GM18870 (cell line): ENCODE measurements at regions not wholly inside any gene's neighbourhood (a gene's known extent, or its start where the extent isn't known, plus 50 kb on each side); places are given as distances from the start of the nearest gene placed in this dataset.
"Not testable (repeated sequence)": the region's sequence is repeated elsewhere in the genome, so short reads cannot be mapped to it uniquely, and the experiment has no call there.

ENCODE experiments used
- ATAC-seq: cut with Tn5 transposase; IDR thresholded peaks from one replicate; pipeline ENCODE4 v1.9.1; 2021; ENCODE audit warnings: moderate library complexity; ENCODE audit not compliant: unreplicated experiment

DNA sequence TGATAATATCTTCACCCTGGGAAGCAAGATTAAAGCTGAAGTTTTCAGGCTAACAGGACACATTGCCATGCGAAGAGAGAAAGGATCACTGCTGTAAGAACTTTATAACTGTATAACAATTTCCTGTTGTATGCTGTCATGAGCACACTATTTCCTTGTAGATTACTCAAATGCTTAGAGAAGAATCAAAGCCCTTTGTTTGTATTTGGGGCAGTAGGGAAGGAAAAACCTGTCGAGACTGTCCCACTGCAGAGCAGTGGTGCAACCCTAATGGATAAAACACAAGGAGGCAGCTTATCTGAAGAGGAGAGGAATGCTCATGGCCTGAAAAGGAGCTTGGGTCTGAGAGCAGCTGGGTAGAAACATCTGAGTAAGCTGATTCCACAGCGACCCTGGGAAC, 327.7 kb upstream of the NPSR1 start:
- no peak for ATAC-seq

DNA sequence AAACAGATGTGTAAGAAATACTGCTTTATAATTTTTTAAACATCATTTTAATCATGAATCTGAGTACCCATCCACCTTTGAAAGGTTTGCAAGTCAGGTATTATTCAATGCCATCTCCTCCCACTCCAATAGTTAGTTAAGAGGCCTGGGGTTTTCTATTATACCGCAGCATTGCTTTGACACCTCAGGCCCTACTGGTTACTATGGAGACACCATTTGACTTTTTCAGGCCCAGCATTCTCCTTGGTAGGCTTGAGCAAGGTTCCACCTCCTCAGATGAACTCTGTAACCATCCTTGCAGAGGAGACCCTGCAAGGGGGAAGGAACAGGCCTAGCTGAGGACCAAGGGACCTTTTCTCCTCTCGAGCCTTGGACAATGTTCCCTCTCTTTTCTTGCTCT, 326.9 kb upstream of the NPSR1 start:
- no peak for ATAC-seq

DNA sequence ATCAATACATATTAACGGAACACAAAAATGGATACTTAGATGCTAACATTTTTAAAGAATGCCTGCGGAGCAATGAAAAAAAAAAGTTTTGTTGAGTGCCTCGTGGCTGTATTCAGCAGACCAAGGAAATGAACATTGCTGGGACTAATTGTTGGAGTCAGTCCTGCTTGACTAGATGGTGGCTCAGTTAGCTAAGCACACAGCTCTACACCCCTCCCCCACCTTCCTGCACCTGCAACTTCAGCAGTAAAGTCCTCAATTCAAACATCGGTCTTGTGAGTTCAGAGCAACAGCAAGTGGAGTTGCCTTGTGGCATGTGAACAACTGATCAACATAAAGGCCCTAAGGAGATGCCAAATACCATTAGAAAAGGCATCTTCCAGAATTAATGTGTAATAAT, 326.0 kb upstream of the NPSR1 start:
- no peak for ATAC-seq

DNA sequence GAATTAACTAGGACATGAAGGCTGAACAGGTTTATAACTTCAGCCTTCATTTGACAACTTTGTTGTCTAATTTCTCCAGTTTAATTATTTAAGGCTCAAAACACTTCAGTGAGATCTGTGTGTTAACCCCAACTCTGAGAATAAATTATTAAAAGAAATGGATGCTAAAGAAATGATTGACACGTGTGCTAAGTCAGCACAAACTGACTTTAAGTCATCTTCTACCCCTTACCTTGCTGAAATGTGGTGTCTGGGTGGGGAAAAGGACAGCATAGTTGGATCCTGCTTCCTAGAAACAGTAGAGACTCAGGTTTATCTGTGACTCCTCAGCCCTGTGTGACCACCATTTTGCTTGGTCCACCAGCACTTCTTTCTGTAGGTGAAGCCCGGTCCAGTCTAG, 324.8 kb upstream of the NPSR1 start:
- no peak for ATAC-seq

DNA sequence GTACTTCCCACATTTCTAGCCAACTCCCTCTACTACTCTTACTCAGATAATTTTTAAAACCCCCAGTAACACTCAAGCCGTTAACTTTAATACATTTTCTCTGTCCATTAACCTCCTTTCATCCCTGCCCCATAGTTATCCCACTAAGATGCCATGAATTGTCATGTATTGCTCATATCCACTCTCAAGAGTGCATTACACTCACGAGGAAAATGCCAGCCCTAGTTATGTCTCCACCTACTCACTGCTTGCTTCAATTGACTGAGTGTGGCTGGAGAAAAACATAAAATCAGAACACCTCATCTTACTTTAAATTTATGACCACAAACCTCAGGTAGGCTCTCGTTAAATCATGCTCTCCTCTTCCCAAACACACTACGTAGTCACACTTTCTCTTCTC, 324.1 kb upstream of the NPSR1 start:
- no peak for ATAC-seq

DNA sequence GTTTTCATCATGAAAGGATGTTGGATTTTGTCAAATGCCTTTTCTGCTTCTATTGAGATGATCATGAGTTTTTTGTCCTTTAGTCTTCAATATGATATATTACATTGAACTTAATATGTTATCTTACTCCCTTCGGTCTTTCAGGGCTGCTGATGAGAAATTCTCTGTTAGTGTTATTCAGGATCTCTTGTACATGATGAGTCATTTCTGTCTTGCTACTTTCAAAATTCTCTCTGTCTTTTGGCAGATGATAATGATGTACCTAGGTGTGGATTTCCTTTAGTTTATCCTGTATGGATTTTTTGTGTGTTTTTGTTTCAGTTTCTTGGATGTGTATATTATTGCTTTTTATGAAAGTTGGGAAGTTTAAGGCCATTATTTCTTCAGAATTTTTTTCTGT, 320.9 kb upstream of the NPSR1 start:
- no peak for ATAC-seq

DNA sequence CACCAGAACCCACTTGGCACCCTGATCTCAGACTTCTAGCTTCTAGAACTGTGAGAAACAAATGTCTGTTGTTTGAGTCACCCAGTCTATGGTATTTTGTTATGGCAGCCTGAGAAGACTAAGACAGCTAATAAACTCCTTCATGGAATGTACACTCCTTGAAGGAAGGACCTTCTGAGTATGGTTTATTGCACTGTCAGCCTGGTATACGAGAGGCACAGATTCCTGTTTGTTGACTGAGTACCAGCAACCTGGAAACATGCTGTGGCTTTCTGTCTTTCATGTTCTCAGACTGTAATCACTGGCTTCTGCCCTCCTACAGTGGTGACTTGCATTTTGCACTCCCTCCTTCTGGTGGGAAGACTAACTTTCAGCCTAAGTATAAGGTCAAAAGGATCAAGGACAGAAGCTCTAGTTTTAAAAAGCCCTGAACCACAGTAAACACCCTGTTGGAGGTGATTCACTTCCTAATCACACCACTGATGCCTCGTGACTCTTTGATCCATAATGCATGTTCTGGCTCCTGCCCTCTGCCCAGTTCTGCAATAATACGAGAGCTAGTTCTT, 319.0 kb upstream of the NPSR1 start:
- no peak for ATAC-seq

DNA sequence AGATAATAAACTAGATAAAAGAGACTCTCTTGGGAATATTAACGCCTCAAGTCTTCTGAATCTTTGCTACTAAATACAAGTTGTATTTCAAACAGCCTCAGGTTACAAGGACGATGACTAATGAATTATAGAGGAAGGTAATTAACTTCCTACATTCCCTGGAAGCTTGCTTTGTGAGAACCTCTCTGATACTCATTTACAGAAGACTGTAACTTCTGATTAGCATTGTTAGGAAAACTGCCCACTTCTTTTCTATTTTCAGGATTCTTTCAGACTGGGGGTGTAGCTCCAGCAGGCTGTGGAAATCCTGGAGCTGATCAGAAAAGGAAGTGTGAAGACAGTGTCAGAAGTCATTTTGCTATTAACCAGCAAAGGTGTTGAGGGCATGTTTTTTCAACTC, 316.7 kb upstream of the NPSR1 start:
- ATAC-seq: no peak

DNA sequence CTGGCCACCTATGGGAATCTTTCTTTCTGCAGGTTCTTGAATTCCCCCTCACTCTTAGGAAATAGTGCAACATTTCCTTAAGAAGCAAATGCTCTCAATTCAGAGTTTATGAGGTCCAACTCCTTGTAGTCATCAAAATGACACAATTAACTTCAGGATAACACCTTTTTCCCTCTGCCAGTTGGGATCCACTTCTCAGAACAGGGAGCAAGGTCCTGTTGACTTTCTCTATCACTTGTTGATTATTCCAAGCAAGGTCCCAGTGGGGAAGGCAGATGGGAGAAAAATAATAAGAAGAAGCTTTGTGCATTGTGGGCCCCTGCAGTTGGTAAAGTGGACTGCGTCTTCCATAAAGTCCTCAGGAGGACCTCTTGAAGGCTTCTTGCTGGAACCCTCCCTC, 315.6 kb upstream of the NPSR1 start:
- ATAC-seq: no peak

DNA sequence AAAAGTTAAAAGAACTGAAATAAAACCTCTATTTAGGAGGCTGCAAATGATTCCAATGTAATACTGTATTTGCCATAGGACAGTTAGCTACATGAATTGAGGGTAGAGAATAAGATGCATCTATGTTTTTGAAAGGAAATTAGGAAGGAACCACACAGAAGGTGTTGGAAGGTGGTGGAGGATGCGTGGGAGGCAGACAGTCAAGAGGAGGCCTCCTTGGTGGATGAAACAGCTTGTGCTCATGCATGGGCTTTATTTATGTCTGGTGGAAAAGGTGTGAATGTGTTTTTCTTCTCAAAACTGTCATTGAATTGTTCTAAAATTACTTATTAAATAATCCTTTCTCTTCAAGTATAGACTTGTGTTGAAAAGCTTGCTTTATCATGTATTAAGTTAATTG, 314.4 kb upstream of the NPSR1 start:
- ATAC-seq: no peak

DNA sequence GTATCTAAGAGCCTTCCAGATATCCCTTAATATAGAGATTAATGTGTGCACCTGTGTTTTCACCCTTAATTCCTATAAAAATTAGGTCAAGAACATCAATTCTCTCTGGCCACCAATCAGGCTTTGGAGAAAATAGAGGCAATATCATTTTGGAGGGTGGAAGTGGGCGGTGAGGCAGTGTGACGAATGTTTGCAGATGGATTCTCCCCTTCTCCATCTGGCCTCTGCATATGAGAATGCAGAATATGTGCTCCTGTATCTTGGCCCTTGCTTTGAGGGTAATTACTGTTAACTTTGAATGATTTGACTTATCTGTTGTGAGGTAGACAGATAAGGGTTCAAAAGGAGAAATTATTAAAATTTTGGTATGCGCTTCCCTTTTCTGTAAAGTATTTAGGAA, 304.0 kb upstream of the NPSR1 start:
- ATAC-seq: no peak

DNA sequence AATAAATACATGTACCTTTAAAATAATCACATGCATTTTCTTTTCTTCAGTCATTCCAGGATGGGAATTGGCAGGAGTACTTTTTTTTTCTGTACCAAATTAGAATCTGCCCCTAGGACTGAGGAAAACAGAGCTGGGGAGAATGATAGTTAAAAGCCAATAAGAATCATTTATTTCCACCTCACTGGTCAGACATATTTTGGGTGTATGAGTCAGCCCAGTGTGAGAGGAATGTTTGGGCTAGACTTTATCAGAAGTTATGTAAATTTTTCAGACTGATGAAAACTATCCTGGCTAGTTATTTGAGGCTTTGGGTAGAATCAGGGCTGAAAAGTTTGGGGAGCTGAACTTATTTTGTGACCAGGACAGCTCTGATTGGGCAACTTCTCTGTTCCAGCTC, 303.1 kb upstream of the NPSR1 start:
- no peak for ATAC-seq

DNA sequence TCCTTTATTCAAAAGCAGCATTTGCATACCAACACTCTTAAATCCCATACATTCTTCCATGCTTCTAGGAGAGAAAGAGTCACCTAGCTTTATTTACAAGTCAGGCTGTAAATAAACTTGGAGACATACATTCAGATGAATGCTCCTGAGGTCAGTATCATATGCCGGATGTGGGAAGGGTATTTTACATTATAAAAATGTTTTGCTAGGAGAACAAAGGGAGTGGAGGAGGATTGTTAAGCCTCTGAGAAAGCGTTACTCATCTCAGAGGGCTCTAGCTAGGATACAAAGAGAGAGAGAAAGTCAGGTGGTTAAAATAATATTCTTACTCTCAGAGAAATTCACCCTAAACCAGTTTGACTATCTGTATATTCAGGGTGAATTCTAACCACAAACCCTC, 300.9 kb upstream of the NPSR1 start:
- ATAC-seq: no peak

DNA sequence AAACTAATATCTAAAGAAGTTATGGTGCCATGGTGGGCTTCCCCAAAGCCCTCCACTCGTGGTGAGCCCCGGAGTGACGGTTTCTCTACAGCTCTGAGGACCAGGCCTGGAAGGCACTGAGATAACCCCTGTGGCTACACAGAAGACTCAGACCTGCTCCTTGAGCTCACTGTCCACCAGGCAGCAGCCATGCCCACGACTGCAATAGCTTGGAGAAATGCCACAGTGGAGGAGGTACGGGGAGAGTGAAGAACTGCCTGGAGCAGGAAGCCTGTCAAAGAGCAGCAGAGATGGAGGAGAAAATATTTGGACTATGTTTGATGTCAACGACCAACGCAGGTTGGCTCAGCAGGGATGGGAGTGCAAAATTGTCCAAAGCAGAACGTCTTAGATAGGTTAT, 300.1 kb upstream of the NPSR1 start:
- ATAC-seq: no peak

DNA sequence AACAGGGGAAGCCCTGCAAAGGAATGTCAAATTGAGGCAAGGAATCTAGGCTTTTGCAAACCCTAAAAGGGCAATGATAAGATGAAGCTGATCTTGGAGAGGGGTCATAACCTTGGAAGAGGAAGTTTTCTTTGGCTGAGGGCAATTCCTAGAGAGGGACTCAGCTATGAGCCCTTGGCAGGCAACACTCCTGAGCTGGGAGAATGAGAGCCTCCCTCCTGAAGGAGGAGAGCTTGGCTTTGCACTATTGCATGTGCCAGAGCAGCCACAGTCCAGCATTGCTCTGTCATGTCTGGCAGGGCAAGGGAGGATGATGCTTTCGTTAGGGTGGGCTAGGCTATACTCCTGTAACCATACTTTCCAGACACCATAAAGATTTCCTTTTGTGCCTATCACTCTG, 299.4 kb upstream of the NPSR1 start:
- ATAC-seq: not testable (repeated sequence)

DNA sequence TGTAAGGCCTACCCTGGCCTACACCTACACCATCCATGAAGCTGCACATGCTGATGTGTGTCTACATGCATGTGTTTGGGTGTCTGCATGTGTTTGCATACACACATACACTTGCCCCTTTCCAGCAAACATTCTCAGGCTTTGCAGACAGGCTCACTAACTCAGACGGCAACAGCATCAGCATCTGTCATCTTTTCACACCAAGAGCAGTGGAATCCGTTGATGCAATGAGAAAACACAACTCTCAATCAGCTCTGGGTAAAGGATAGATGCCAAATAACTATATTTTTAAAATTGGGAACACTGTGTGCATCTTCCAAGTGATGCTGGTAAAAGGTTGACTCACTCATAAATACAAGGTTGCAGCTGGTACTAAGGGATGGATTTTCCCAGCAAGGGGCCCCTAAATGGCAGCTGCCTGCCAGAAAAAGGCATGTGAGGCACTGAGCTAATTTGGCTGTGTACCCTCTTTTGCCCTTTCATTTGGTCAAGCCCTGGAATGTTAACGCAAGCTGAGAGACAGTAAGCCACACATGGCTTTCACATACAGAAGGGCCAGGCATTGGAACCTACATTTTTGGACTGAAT, 296.3 kb upstream of the NPSR1 start:
- no peak for ATAC-seq

DNA sequence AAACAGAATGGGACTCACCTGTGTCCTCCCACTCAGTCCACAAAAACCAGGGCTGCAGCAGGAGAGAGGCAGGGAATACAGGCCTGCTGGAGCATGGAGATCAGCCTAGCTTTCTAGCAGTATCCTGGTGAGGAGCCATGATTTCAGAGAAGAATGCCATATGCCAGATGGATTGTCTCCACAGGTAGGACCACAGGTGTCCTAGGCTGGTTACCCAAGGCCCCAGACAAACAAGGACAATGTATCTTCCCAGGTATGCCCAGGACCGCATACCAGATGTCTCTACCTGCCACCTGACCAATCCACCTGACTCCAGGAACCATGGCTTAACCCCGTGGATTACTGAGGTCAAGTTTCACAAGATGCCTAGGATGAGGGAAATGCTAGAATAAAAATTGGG, 295.4 kb upstream of the NPSR1 start:
- ATAC-seq: no peak

DNA sequence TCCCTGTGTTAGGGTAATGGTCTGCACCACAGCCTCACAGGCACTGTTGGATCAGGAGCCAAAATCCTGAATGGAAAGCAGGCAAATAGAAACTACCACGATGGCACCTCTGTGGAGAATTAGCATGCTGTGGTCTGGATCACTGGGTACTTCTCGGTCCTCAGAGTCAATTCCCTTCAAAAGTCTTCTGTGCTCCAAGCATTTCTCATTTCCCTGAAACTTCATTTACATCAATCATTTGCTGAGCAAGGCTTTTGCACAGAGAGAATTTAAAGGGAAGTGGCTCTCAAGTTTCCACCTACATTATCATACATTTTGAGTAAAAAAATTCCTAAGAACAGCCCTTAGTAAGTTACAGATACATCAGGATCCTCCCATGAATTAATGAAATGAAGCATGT, 293.9 kb upstream of the NPSR1 start:
- ATAC-seq: no peak

DNA sequence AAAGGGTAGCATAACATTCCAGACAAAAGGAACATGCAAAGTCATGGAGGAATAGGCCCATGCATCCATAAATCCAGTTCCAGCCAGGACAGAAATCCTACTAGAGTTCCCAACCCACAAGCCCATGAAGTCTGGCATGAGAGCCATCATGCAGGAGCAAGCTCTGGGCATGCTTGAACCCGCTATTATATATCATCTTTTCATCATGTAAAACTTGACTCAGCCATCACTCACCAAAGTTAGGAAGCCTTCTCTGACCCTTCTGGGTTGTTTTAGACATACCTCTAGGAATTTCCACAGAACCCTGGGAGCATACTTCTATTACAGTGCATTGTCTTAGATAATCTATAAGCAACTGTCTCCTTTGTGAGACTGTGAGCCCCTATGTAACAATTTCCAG, 293.0 kb upstream of the NPSR1 start:
- no peak for ATAC-seq

DNA sequence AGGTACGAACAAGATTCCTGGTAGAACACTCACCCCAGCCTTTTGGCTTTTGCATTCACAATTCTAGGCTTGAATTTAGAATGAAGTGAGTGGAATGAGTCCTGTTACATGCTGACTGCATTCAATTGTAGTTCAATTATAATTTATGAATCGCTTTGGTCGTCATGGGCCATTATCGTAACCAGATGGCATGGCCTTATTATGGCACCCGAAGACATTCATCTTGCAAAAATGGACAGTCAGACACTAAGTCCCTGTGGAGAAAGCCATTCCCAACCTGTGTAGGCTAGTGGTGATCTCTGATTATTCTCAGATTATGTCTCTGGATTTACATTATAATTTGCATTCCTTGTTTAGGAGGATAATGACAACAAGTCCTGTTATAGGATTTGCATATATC, 292.4 kb upstream of the NPSR1 start:
- ATAC-seq: no peak

DNA sequence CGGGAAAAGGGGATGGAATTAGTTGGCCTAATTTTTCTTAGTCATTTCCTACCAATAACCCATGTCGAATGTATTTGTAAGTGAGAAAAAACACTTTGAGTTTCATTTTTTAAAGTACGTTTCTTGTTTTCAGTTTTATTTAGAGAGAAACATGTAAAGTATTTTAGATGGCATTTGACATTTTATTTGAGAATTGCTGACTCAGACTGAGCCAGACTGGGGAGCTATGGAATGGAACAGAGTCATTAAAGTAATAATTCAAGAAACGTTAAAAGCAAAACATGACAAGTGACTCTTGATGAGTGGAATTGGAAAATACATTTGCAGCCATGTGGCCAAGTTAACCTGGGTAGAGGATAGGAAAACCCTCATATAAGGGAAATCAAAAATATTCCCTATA, 286.1 kb upstream of the NPSR1 start:
- no peak for ATAC-seq

DNA sequence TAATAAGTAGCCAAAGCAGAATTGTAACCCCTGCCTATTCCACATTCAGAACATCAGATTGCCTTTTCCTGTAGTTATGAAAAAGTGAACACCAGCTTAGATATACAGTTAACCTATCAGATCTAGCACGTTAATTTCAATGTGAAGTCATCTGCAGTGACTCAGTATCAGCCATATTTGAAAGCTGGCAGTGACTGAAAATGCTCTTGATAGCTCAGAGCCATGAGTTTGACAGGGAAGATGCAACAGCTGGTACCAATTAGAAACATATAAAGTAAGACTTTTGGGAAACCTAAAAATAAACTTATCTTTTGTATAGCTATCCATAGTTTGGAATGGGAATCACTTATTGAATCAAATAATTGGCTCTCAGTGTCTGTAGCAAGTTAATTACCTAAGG, 284.1 kb upstream of the NPSR1 start:
- no peak for ATAC-seq

DNA sequence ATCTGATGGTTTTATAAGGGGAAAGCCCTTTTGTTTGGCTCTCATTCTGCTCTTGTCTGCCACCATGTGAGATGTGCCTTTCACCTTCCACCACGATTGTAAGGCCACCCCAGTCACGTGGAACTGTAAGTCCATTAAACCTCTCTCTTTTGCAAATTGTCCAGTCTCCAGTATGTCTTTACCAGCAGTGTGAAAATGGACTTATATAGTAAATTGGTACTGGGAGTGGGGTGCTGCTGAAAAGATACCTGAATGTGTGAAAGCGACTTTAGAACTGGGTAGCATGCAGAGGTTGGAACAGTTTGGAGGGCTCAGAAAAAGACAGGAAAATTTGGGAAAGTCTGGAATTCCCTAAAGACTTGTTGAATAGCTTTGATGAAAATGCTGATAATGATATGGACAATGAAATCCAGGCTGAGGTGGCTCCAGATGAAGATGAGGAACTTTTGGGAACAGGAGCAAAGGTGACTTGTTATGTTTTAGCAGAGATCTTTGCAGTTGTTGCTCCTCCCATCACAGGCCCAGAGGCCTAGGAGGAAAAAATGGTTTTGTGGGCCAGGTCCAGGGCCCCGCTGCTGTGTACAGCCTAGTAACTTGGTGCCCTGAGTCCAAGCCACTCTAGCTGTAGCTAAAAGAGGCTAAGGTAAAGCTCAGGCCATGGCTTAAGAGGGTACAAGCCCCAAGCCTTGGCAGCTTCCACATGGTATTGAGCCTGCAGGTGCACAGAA, 275.7 kb upstream of the NPSR1 start:
- no peak for ATAC-seq
